Memory B cell (primary cell): ENCODE measurements at regions not wholly inside any gene's neighbourhood (a gene's known extent, or its start where the extent isn't known, plus 50 kb on each side); places are given as distances from the start of the nearest gene placed in this dataset.
"Not testable (repeated sequence)": the region's sequence is repeated elsewhere in the genome, so short reads cannot be mapped to it uniquely, and the experiment has no call there.

Source experiments
- ATAC-seq: fragments of 150-1000 bp; cut with Tn5 transposase; 2 replicates; pipeline ENCODE4 v1.10.0; 2021; ENCODE audit warnings: low read depth, mild to moderate bottlenecking, moderate library complexity
- DNase-seq, 2 donors: peaks; one replicate each; pipeline ENCODE4 v3.0.0; 2022; ENCODE audit warnings: low spot score in 2 of 2
- H3K27ac Mint-ChIP-seq: one replicate; pipeline ENCODE4 v1.8.0; 2022; ENCODE audit warnings: mild to moderate bottlenecking, moderate library complexity, mixed read lengths
- H3K27me3 Mint-ChIP-seq: one replicate; pipeline ENCODE4 v1.8.0; 2022; ENCODE audit warnings: mixed read lengths
- H3K36me3 Mint-ChIP-seq: one replicate; pipeline ENCODE4 v1.8.0; 2022; ENCODE audit warnings: mild to moderate bottlenecking, mixed read lengths
- H3K4me1 Mint-ChIP-seq: one replicate; pipeline ENCODE4 v1.8.0; 2022; ENCODE audit warnings: mixed read lengths
- H3K4me3 Mint-ChIP-seq: one replicate; pipeline ENCODE4 v1.8.0; 2022; ENCODE audit warnings: mild to moderate bottlenecking, moderate library complexity, mixed read lengths
- H3K9me3 Mint-ChIP-seq: one replicate; pipeline ENCODE4 v1.8.0; 2022; ENCODE audit warnings: mixed read lengths

- Mint-ChIP-seq H3K27me3 (peaks cover 13% of the 10 kb centered on the region), H3K4me3 (no peak overlapping the region), H3K9me3 (peaks cover 5% of the 10 kb centered on the region), H3K4me1 (no peaks in the 10 kb centered on the region), H3K36me3 (peaks cover 5% of the 10 kb centered on the region), H3K27ac (no peak overlapping the region)
- no peak for ATAC-seq
- no peak for DNase-seq
Measured at GRCh38 chr17:37859451-37859850, 64.8 kb upstream of the TBC1D3K start.

DNA sequence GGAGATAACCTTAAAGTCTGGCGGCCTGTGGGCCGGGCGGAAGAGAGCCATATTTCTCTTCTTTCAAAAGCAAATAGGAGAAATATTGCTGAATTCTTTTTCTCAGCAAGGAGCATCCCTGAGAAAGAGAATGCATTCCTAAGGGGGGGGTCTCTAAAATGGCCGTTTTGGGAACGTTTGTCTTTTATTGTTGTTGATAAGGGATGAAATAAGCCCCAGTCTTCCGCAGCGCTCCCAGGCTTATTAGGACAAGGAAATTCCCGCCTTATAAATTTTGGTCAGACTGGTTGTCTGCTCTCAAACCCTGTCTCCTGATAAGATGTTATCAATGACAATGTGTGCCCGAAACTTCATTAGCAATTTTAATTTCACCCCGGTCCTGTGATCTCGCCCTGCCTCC lies 65.8 kb upstream of the TBC1D3K start:
- not testable (repeated sequence) for ATAC-seq, H3K27ac Mint-ChIP-seq, H3K4me3 Mint-ChIP-seq, H3K9me3 Mint-ChIP-seq, H3K27me3 Mint-ChIP-seq, DNase-seq, H3K36me3 Mint-ChIP-seq, H3K4me1 Mint-ChIP-seq

DNA sequence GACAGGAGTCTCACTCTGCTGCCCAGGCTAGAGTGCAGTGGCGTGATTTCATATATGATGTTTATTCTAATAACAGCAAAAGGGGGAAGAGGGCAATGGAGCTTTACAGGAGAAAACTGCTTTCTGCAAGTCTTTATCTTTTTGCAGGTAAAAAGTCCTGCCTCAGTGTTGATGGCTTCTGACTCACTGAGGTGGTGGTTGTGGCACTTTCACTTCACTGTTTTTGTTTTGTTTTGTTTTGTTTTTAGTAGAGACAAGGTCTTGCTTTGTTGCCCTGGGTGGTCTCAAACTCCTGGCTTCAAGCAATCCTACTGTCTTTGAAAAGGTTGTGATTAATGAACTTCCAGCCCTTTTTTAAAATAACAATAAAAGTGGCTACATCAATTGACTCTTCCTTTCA lies 68.0 kb upstream of the TBC1D3K start:
- Mint-ChIP-seq H3K36me3 (peaks cover 5% of the 10 kb centered on the region), H3K4me1 (no peaks in the 10 kb centered on the region), H3K4me3 (no peak overlapping the region), H3K27me3 (peaks cover 8% of the 10 kb centered on the region), H3K27ac (no peak overlapping the region), H3K9me3 (peaks cover 5% of the 10 kb centered on the region)
- DNase-seq (no peak), ATAC-seq (no peak)

DNA sequence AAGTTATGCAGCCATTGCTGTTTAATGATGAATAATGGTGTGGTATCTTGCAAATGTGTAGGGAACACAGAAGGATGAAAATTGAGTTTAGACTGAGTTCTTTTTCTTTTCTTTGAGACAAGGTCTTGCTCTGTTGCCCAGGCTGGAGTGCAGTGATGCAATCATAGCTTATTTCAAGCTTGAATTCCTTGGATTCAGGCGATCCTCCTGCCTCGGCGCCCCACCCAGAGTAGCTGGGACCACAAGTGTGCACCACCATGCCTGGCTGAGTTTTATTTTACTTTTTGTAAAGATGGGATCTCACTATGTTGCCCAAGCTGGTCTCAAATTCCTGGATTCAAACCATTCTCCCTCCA lies 74.6 kb upstream of the TBC1D3K start:
- Mint-ChIP-seq H3K27me3 (peaks cover 4% of the 10 kb centered on the region), H3K4me1 (peaks cover 5% of the 10 kb centered on the region), H3K9me3 (no peaks in the 10 kb centered on the region), H3K36me3 (no peaks in the 10 kb centered on the region), H3K27ac (no peak overlapping the region), H3K4me3 (no peak overlapping the region)
- ATAC-seq, result no peak
- no peak for DNase-seq

DNA sequence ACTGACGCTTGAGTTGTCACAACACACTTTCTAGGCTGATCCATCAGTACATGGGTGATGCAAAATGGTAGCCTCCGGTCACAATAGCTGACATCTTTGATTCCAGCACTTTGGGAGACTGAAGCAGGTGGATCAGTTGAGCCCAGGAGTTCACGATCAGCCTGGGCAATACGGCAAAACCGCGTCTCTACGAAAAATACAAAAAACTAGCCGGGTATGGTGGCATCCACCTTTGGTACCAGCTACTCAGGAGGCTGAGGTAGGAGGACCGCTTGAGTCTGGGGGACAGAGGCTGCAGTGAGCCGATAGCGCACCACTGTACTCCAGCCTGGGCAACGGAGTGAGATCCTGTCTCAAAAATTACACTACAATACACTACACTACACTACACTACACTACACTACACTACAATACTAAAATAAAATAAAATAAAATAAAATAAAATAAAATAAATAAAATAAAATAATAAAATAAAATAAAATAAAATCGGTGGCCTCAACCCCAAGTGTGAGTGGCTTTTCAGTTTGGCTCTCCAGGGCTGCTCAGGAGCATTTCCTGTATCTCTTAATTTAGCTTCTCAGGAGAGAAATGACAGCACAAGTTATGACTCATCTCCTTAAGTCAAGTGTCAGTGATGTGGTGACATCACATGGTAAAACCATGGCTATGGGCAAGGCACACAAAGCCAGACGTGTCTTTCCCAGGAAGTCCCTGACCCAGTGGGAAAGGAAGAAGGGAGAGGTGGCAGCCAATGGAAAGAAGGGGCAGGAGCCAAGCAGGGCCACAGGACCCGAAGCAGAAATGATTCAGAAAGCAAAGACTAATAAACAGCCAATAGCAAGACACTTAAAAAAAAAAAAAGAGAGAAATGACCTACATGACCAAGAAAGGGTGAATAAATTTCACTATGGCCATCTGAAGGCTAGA lies 75.3 kb upstream of the TBC1D3K start:
- H3K9me3 Mint-ChIP-seq, result no peaks in the 10 kb centered on the region
- H3K4me1 Mint-ChIP-seq, result peaks cover 8% of the 10 kb centered on the region
- no peak overlapping the region for H3K27ac Mint-ChIP-seq
- no peak for DNase-seq
- H3K27me3 Mint-ChIP-seq, result peaks cover 4% of the 10 kb centered on the region
- ATAC-seq, result no peak
- H3K36me3 Mint-ChIP-seq, result no peaks in the 10 kb centered on the region
- H3K4me3 Mint-ChIP-seq, result no peak overlapping the region

DNA sequence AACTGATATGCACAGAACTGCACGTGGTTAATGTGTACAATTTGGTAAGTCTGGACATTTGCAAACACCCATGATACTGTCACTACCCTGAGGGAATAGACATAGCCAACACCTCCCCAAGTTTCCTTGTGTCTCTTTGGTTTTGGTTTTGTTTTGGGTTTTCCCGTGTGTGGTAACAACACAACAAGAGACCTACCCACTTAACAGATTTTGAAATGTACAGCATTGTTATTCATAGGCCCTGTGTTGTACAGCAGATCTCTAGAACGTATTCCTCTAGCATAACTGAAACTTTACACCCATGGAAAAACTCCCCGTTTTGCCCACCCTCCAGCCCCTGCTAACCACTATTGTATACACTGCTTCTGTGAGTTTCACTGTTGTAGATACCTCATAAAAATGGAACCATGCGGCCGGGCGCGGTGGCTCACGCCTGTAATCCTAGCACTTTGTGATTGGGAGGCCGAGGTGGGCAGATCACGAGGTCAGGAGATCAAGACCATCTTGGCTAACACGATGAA lies 76.3 kb upstream of the TBC1D3K start:
- Mint-ChIP-seq H3K27me3 (peaks cover 4% of the 10 kb centered on the region), H3K27ac (no peak overlapping the region), H3K4me1 (peaks cover 11% of the 10 kb centered on the region), H3K36me3 (no peaks in the 10 kb centered on the region), H3K9me3 (no peaks in the 10 kb centered on the region), H3K4me3 (no peak overlapping the region)
- DNase-seq (no peak), ATAC-seq (no peak)

GRCh38 chr17:37847102-37847501 lies 77.1 kb upstream of the TBC1D3K start:
- ATAC-seq, result no peak
- H3K9me3 Mint-ChIP-seq, result no peaks in the 10 kb centered on the region
- no peak overlapping the region for H3K27ac Mint-ChIP-seq
- no peaks in the 10 kb centered on the region for H3K36me3 Mint-ChIP-seq
- no peak overlapping the region for H3K4me3 Mint-ChIP-seq
- DNase-seq, result no peak
- peaks cover 11% of the 10 kb centered on the region for H3K4me1 Mint-ChIP-seq
- peaks cover 4% of the 10 kb centered on the region for H3K27me3 Mint-ChIP-seq

DNA sequence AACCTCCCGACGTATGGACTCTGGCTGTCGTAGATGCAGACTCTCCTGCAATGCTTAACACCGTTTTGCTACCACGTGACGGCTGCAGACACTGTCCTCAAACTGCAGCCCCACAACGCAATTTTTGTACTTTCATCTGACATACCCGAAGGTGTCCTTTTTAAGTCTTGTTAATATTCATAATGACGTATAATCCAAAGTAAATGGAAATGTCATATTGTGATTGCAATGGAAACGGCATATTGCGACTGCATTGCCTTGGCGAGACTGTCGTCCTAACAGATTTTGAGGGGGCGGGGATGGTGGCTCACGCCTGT lies 79.3 kb upstream of the TBC1D3K start:
- Mint-ChIP-seq H3K36me3 (no peaks in the 10 kb centered on the region), H3K4me1 (peaks cover 21% of the 10 kb centered on the region), H3K27me3 (peaks cover 1% of the 10 kb centered on the region), H3K4me3 (peak overlapping the region; percentile 83), H3K9me3 (no peaks in the 10 kb centered on the region), H3K27ac (no peak overlapping the region)
- ATAC-seq (no peak), DNase-seq (no peak)

- Mint-ChIP-seq H3K4me1 (peaks cover 21% of the 10 kb centered on the region), H3K9me3 (no peaks in the 10 kb centered on the region), H3K27me3 (peaks cover 1% of the 10 kb centered on the region), H3K27ac (peak overlapping the region; percentile 89), H3K36me3 (no peaks in the 10 kb centered on the region), H3K4me3 (peak overlapping the region; percentile 83)
- DNase-seq (peak; percentile 21 to 55), ATAC-seq (peak; percentile 76)
Measured at GRCh38 chr17:37844158-37844976, 79.8 kb upstream of the TBC1D3K start.

DNA sequence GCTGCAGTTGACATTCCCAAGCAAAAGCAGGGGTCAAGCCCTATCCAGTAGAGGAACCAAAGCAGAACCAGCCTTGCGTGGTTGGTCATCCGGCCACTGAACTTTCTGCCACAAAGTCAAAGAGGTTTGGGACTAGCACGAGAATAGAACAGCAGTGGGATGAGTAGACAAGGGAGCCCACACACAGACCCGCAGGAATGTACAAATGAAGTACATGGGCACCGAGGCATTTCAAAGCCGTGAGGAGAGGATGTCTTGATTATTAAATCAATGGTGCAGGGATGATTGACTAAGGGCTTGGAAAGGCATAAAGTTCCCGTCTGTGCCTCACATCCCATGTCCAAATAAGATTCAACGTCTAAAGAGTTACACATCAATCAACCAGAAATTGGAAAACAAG lies 81.8 kb upstream of the TBC1D3K start:
- Mint-ChIP-seq H3K27me3 (peaks cover 3% of the 10 kb centered on the region), H3K4me1 (peaks cover 19% of the 10 kb centered on the region), H3K27ac (no peak overlapping the region), H3K4me3 (no peak overlapping the region), H3K9me3 (no peaks in the 10 kb centered on the region), H3K36me3 (no peaks in the 10 kb centered on the region)
- DNase-seq (no peak), ATAC-seq (no peak)

DNA sequence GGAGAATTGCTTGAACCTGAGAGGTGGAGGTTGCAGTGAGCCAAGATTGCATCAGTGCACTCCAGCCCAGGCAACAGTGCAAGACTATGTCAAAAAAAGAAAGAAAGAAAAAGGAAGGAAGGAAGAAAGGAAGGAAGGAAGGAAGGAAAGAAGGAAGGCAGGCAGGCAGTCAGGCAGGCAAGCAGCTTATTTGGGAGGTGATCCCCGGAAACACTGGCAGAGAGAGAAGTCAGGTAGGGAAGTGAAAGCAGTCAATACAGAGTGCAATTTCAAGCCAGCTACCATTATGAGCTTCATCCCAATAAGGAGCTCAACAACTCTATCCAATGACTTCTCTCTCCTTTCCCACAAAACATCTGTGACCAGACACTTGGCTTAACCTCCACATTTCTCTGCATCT lies 83.0 kb upstream of the TBC1D3K start:
- H3K4me3 Mint-ChIP-seq, result no peak overlapping the region

DNA sequence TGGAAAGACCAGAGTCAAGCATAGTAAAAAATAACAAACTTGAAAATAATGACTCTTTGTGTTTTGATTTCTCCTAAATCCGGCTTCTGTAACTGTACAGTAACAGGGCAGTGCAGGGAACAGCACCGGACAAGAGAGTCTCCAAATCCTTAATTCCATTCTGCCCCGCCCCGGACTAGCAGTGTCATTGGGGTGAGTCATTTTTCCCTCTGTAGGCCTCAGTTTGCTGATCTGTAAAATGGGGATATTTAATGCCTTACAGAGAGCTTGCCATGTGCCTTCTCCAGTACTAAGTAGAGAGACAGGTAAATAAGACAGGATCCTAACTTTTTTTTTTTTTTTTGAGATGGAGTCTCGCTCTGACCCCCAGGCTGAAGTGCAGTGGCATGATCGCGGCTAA lies 83.6 kb upstream of the TBC1D3K start:
- Mint-ChIP-seq H3K4me1 (peaks cover 19% of the 10 kb centered on the region), H3K27me3 (peaks cover 6% of the 10 kb centered on the region), H3K36me3 (no peaks in the 10 kb centered on the region), H3K4me3 (no peak overlapping the region), H3K27ac (no peak overlapping the region), H3K9me3 (no peaks in the 10 kb centered on the region)
- ATAC-seq, result no peak
- no peak for DNase-seq

More for the DNA sequence above, 83.0 kb upstream of the TBC1D3K start:
- no peak for ATAC-seq
- Mint-ChIP-seq H3K27ac (no peak overlapping the region), H3K36me3 (no peaks in the 10 kb centered on the region), H3K4me1 (peaks cover 19% of the 10 kb centered on the region), H3K9me3 (no peaks in the 10 kb centered on the region), H3K27me3 (peaks cover 5% of the 10 kb centered on the region)
- DNase-seq, result no peak

DNA sequence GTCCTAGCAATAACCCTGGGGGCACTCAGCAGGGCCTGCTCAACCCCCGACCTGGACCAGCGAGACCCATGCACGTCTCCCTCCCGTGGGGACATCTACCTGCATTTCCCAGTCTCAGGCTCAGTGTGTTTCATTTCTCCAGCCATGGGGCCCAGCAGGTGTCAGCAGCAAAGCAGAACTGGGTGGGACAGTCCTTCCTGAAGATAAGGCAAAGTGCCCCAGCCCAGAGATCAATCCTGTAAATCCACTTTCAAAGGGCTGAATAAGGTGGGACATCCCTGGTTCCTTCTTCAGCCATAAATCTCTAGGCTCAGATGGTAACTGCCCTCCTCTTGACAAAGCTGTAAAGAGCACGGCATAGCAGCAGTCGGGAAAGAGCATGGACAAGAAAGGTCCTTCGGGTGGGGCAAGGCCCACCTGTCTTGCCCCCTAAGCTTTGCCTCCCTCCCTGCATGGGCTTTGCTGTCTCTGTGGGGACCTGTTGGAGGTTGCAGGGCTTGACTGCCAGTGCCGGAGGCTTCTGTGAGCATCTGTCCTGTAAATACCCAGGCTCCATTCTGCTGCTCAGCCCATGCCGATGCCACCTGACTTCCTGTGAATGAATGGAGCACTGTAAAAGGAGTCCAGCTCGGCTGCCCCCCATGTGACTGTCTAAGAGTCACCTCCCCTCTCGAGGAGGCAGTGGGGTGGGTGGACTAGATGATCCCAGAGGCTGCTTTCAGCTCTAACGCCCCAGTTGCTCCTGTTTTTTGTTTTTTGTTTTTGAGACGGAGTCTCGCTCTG lies 84.8 kb upstream of the TBC1D3K start:
- DNase-seq (no peak), ATAC-seq (no peak)
- Mint-ChIP-seq H3K4me3 (no peak overlapping the region), H3K27me3 (peaks cover 8% of the 10 kb centered on the region), H3K9me3 (no peaks in the 10 kb centered on the region), H3K27ac (no peak overlapping the region), H3K36me3 (no peaks in the 10 kb centered on the region), H3K4me1 (peaks cover 16% of the 10 kb centered on the region)

DNA sequence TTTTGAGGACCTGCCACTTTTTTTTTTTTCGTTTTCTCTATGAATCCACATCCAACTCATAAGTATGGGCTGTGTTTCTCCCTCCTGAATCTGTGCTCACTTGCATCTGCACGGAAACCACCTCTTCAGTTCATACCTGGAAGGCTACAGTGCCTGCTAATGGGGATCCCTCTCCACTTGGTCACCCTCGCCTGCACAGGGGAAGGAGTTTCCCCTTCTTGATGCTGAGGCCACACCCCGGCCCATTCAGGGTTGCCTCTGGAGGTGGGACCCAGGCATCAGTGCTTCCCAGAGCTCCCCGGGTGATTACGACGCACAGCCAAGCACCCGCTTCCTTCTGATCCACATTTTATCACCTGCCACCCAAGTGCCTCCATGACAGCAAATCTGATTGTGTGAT lies 85.9 kb upstream of the TBC1D3K start:
- Mint-ChIP-seq H3K27ac (no peak overlapping the region), H3K27me3 (peaks cover 11% of the 10 kb centered on the region), H3K36me3 (no peaks in the 10 kb centered on the region), H3K4me1 (peaks cover 15% of the 10 kb centered on the region), H3K9me3 (no peaks in the 10 kb centered on the region), H3K4me3 (no peak overlapping the region)
- ATAC-seq (no peak), DNase-seq (no peak)
